ENCODE measurements at regions not wholly inside any gene's neighbourhood (a gene's known extent, or its start where the extent isn't known, plus 50 kb on each side); places are given as distances from the start of the nearest gene placed in this dataset.

- no peak overlapping the region for H2BK20ac ChIP-seq (ENCODE audit: low read depth, low read length)
- WGBS, 2 experiments (ENCODE audit: extremely low coverage in 2 of 2, insufficient read length in 1 of 2) = no CpG with 5 or more reads among the region's 1 CpG
- no TSS peak for BruUV-seq (replicated peaks)
Measured at GRCh38 chr4:125169192-125169591, 145.6 kb upstream of the FAT4 start.

More at GRCh38 chr4:125169192-125169591, 145.6 kb upstream of the FAT4 start:
- no peak for DNase-seq
- no peak overlapping the region for H4K91ac ChIP-seq (ENCODE audit: insufficient read depth, low read depth, low read length)
- no peaks in the 10 kb centered on the region for H3K36me3 ChIP-seq (ENCODE audit: control insufficient read depth, insufficient read depth, low read length)
- H4K8ac ChIP-seq (ENCODE audit: low read depth in 2 of 2, low read length in 2 of 2) = no peak overlapping the region
- POLR2A ChIA-PET (ENCODE audit: unreplicated experiment) = no interaction called here
- H3K4ac ChIP-seq (ENCODE audit: low read depth, low read length) = no peak overlapping the region
- H2AFZ ChIP-seq (replicated peaks; ENCODE audit: low read length, poor library complexity) = no peak overlapping the region
- CTCF ChIA-PET = no interaction called here
- H2AK9ac ChIP-seq (replicated peaks; ENCODE audit: low read depth, low read length, poor library complexity) = no peak overlapping the region
- in situ Hi-C loops (cut with MboI; ENCODE audit: low sequenced_read_pairs) = no loop called here
- no peak overlapping the region for H3K23ac ChIP-seq (ENCODE audit: low read depth, low read length)
- no peak overlapping the region for H3K56ac ChIP-seq (ENCODE audit: extremely low read depth, insufficient read depth, low read length)
- no peak for ATAC-seq (ENCODE audit: low read depth)
- intact Hi-C loops (cut with micrococcal nuclease) = no loop called here
- H3K27ac ChIP-seq (ENCODE audit: insufficient read depth, low read length) = no peak overlapping the region
- dilution Hi-C loops (cut with HindIII; ENCODE audit: low sequenced_read_pairs, unreplicated experiment) = no loop called here
- H3K18ac ChIP-seq (ENCODE audit: low read depth, low read length) = no peak overlapping the region
- H3K9ac ChIP-seq (ENCODE audit: low read depth, low read length) = no peak overlapping the region
- no peak overlapping the region for H2BK15ac ChIP-seq (ENCODE audit: low read depth, low read length)
- no peak overlapping the region for H3K14ac ChIP-seq (replicated peaks; ENCODE audit: low read depth, low read length)
- no peak overlapping the region for H4K5ac ChIP-seq (ENCODE audit: low read depth, low read length)
- no peak overlapping the region for H3K4me2 ChIP-seq (ENCODE audit: low read depth, low read length)
- H3K9me3 ChIP-seq (ENCODE audit: control insufficient read depth, insufficient read depth, low read length) = no peaks in the 10 kb centered on the region
- H3K27me3 ChIP-seq (ENCODE audit: control insufficient read depth, insufficient read depth, low read length) = no peaks in the 10 kb centered on the region
- no peak overlapping the region for H3K4me3 ChIP-seq (ENCODE audit: insufficient read depth, low read depth, low read length)
- H2BK5ac ChIP-seq (ENCODE audit: low read depth, low read length, poor library complexity, severe bottlenecking) = no peak overlapping the region
- H2BK120ac ChIP-seq (ENCODE audit: low read depth, low read length) = no peak overlapping the region
- H2AK5ac ChIP-seq (ENCODE audit: low read depth, low read length) = no peak overlapping the region
- no peaks in the 10 kb centered on the region for H3K4me1 ChIP-seq (ENCODE audit: control insufficient read depth, insufficient read depth, low read length)
- no peaks in the 10 kb centered on the region for H3K9me1 ChIP-seq (ENCODE audit: insufficient read depth, low read length)
- H4K20me1 ChIP-seq (ENCODE audit: insufficient read depth, low read length) = no peaks in the 10 kb centered on the region
- no peak for TF ChIP-seq CEBPB (IDR thresholded peaks at IDR 0.05; ENCODE audit: low read depth, low read length)
- TF ChIP-seq ELK1 (IDR thresholded peaks at IDR 0.05; ENCODE audit: borderline replicate concordance, low read depth, low read length) = no peak
- no peak for TF ChIP-seq RCOR1 (IDR thresholded peaks at IDR 0.05; ENCODE audit: insufficient replicate concordance, low read length)
- no peak for TF ChIP-seq NFE2L2 (IDR thresholded peaks at IDR 0.05; ENCODE audit: low read depth, low read length)
- TF ChIP-seq RFX5 (IDR thresholded peaks at IDR 0.05; ENCODE audit: low read depth, low read length) = no peak
- TF ChIP-seq MAZ (IDR thresholded peaks at IDR 0.05; ENCODE audit: borderline replicate concordance, low read depth, low read length) = no peak
- no peak for TF ChIP-seq MXI1 (IDR thresholded peaks at IDR 0.05; ENCODE audit: borderline replicate concordance, low read depth, low read length)
- TF ChIP-seq POLR2A (IDR thresholded peaks at IDR 0.05; ENCODE audit: low read depth, low read length) = no peak
- TF ChIP-seq CHD1 (IDR thresholded peaks at IDR 0.05; ENCODE audit: low read depth, low read length) = no peak
- no peak for TF ChIP-seq SMC3 (IDR thresholded peaks at IDR 0.05; ENCODE audit: low read depth, low read length)
- no peaks in the 10 kb centered on the region for H3K79me1 ChIP-seq (ENCODE audit: low read depth in 1 of 2, low read length in 2 of 2)

All from IMR-90 (cell line).